Type B pancreatic cell (in vitro differentiated cells): ENCODE measurements at regions not wholly inside any gene's neighbourhood (a gene's known extent, or its start where the extent isn't known, plus 50 kb on each side); places are given as distances from the start of the nearest gene placed in this dataset.

Experiments
- DNase-seq: peaks from one replicate; pipeline ENCODE4 v3.0.0; 2021; ENCODE audit warnings: mixed read lengths; ENCODE audit not compliant: unreplicated experiment; ENCODE audit errors: extremely low spot score
- H3K27ac Mint-ChIP-seq: 2 replicates; pipeline ENCODE4 v1.8.0; 2021; ENCODE audit warnings: mild to moderate bottlenecking, mixed read lengths
- H3K27me3 Mint-ChIP-seq: 2 replicates; pipeline ENCODE4 v1.8.0; 2021; ENCODE audit warnings: mixed read lengths
- H3K36me3 Mint-ChIP-seq: 2 replicates; pipeline ENCODE4 v1.8.0; 2021; ENCODE audit warnings: mixed read lengths
- H3K4me1 Mint-ChIP-seq: one replicate; pipeline ENCODE4 v1.8.0; 2021; ENCODE audit warnings: mixed read lengths; ENCODE audit not compliant: unreplicated experiment
- H3K4me3 Mint-ChIP-seq: 2 replicates; pipeline ENCODE4 v1.8.0; 2021; ENCODE audit warnings: mild to moderate bottlenecking, mixed read lengths
- H3K9me3 Mint-ChIP-seq: 2 replicates; pipeline ENCODE4 v1.8.0; 2021; ENCODE audit warnings: mixed read lengths
- CTCF ChIP-seq: fragments of 200-600 bp; sonication (generic); conservative IDR thresholded peaks from 2 replicates; pipeline ENCODE4 v1.5.0; 2021; ENCODE audit warnings: antibody characterized with exemption, mild to moderate bottlenecking

DNA sequence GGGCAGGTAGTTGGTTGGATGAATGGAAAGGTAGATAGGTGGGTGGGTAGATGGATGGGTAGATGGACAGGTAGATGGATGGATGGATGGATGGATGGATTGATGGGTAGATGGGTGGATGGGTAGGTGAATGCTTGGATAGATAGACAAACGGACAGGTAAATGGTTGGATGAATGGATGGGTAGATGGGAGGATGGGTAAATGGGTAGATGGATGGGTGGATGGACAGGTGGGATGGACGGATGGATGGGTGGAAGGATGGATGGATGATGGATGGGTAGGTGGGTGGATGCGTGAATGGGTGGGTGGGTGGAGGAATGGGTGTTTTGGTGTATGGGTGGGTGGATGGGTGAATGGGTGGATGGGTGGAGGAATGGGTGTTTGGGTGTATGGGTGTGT, 50.1 kb upstream of the ASAP2 start:
- no peak for DNase-seq
- H3K36me3 Mint-ChIP-seq, result no peaks in the 10 kb centered on the region
- H3K9me3 Mint-ChIP-seq, result no peaks in the 10 kb centered on the region
- no peak overlapping the region for H3K4me3 Mint-ChIP-seq
- peaks cover 6% of the 10 kb centered on the region for H3K27me3 Mint-ChIP-seq
- H3K4me1 Mint-ChIP-seq, result peaks cover 10% of the 10 kb centered on the region
- no peak overlapping the region for H3K27ac Mint-ChIP-seq
- no peak for TF ChIP-seq CTCF

DNA sequence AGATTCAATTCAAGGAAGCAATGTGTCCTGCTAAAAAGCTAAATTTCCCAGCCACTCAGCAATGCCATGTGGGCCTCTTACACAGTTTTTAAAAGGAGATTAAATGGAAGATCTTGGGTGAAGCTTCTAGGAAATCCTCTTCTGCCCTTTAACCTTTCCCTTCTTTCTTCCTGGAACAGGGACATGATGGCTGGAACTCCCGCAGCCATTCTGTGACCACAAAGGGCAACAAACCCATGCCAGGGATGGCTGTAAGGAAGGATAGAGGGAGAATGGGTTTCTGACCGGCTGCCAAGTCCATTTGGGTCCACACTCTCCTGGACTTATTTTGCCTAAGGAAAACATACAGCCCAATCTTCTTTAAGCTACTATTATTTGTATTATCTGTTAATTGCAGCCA, 52.6 kb upstream of the ASAP2 start:
- no peak overlapping the region for H3K27ac Mint-ChIP-seq
- H3K4me1 Mint-ChIP-seq, result peaks cover 10% of the 10 kb centered on the region
- H3K4me3 Mint-ChIP-seq, result no peak overlapping the region
- no peak for TF ChIP-seq CTCF
- peaks cover 6% of the 10 kb centered on the region for H3K27me3 Mint-ChIP-seq
- no peaks in the 10 kb centered on the region for H3K36me3 Mint-ChIP-seq
- DNase-seq, result no peak
- H3K9me3 Mint-ChIP-seq, result no peaks in the 10 kb centered on the region

- no peak for TF ChIP-seq CTCF
- Mint-ChIP-seq H3K9me3 (no peaks in the 10 kb centered on the region), H3K36me3 (no peaks in the 10 kb centered on the region), H3K4me1 (peaks cover 10% of the 10 kb centered on the region), H3K27me3 (peaks cover 6% of the 10 kb centered on the region), H3K4me3 (no peak overlapping the region), H3K27ac (no peak overlapping the region)
- DNase-seq, result no peak
Observed at GRCh38 chr2:9153643-9153980, 53.0 kb upstream of the ASAP2 start.

GRCh38 chr2:9152975-9153642, 53.5 kb upstream of the ASAP2 start:
- H3K9me3 Mint-ChIP-seq, result no peaks in the 10 kb centered on the region
- DNase-seq, result no peak
- H3K4me1 Mint-ChIP-seq, result peaks cover 10% of the 10 kb centered on the region
- peak overlapping the region; percentile 52 for H3K4me3 Mint-ChIP-seq
- no peak for TF ChIP-seq CTCF
- H3K36me3 Mint-ChIP-seq, result no peaks in the 10 kb centered on the region
- no peak overlapping the region for H3K27ac Mint-ChIP-seq
- H3K27me3 Mint-ChIP-seq, result peaks cover 6% of the 10 kb centered on the region

DNA sequence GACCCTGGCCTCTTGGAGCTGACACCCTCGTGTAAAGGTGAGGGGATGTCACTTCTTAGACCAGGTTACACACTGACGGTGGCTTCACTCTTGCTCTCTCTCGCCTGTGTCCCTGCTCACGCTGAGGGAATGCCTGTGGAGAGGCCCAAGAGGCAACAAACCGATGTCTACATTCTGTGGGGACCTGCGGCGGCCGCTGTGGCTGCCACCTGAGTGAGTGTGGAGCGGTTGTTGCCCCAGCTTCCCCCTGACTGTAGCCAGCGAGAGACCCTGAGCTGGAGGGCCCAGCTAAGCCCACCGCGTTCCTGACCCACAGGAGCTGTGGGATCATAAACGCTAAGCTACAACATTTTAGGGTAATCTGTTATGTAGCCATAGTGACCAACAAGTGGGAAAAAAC, 55.7 kb upstream of the ASAP2 start:
- Mint-ChIP-seq H3K36me3 (no peaks in the 10 kb centered on the region), H3K27ac (no peak overlapping the region), H3K4me3 (no peak overlapping the region), H3K27me3 (peaks cover 3% of the 10 kb centered on the region), H3K9me3 (no peaks in the 10 kb centered on the region), H3K4me1 (peaks cover 10% of the 10 kb centered on the region)
- no peak for TF ChIP-seq CTCF
- no peak for DNase-seq

DNA sequence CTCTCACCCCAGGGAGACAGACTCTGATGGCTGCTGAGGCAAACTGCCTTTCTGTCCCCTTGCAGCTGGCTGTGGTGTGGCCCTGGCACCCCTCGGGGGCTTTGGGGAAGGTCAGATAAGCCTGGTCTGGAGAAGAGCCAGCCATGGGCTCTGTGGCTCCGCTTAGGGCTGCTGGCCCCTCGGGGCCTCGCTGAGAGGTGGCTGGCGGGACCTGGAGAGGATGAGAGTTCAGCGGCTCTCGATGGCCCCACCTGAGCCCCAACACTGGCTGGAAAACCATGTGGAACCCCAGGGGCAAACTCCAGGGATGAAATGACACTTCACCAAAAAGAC, 56.1 kb upstream of the ASAP2 start:
- TF ChIP-seq CTCF, result no peak
- H3K36me3 Mint-ChIP-seq, result no peaks in the 10 kb centered on the region
- peaks cover 3% of the 10 kb centered on the region for H3K27me3 Mint-ChIP-seq
- H3K27ac Mint-ChIP-seq, result no peak overlapping the region
- no peaks in the 10 kb centered on the region for H3K9me3 Mint-ChIP-seq
- no peak for DNase-seq
- no peak overlapping the region for H3K4me3 Mint-ChIP-seq
- peaks cover 10% of the 10 kb centered on the region for H3K4me1 Mint-ChIP-seq
